CD8-positive, alpha-beta memory T cell (primary cell): ENCODE measurements at regions not wholly inside any gene's neighbourhood (a gene's known extent, or its start where the extent isn't known, plus 50 kb on each side); places are given as distances from the start of the nearest gene placed in this dataset.
"Not testable (repeated sequence)": the region's sequence is repeated elsewhere in the genome, so short reads cannot be mapped to it uniquely, and the experiment has no call there.

ENCODE experiments used
- CTCF ChIA-PET: fragments of 350-600 bp; sonication (Branson Sonifier 250); formaldehyde crosslinking; loops from one replicate; lab custom pipeline; 2021; ENCODE audit warnings: antibody characterized with exemption; lab: Charles Lee
- POLR2A ChIA-PET: fragments of 350-600 bp; sonication (Branson Sonifier 250); formaldehyde crosslinking; loops from one replicate; lab custom pipeline; 2021; ENCODE audit warnings: antibody characterized with exemption; lab: Charles Lee
- DNase-seq, 5 donors: peaks; one replicate each; pipeline versions ENCODE4 v3.0.0 to v3.0.0-alpha.2; 2020 to 2022; ENCODE audit warnings: mixed read lengths in 1 of 5
- H3K27ac ChIP-seq: one replicate; pipeline ENCODE4 v1.7.0; 2013; ENCODE audit warnings: low read depth, mild to moderate bottlenecking, low read length, moderate library complexity
- H3K27me3 ChIP-seq: 2 replicates; pipeline ENCODE4 v1.7.0; 2013; ENCODE audit warnings: low read length, mild to moderate bottlenecking; ENCODE audit not compliant: insufficient read depth, poor library complexity, severe bottlenecking
- H3K36me3 ChIP-seq: 2 replicates; pipeline ENCODE4 v1.7.0; 2013; ENCODE audit warnings: mild to moderate bottlenecking, low read length, moderate library complexity; ENCODE audit not compliant: insufficient read depth
- H3K4me1 ChIP-seq: 2 replicates; pipeline ENCODE4 v1.7.0; 2013; ENCODE audit warnings: mild to moderate bottlenecking, low read length, moderate library complexity; ENCODE audit not compliant: insufficient read depth
- H3K4me3 ChIP-seq: 2 replicates; pipeline ENCODE4 v1.7.0; 2013; ENCODE audit warnings: mild to moderate bottlenecking, low read length
- H3K9me3 ChIP-seq: 2 replicates; pipeline ENCODE4 v1.7.0; 2013; ENCODE audit warnings: mild to moderate bottlenecking, low read length
- H3K27ac Mint-ChIP-seq, 8 donors: one replicate each; pipeline ENCODE4 v1.8.0; 2020 to 2021; ENCODE audit warnings: mixed read lengths in 8 of 8, mild to moderate bottlenecking in 6 of 8, inconsistent platforms in 3 of 8, moderate library complexity in 3 of 8
- H3K27me3 Mint-ChIP-seq, 2 donors: one replicate each; pipeline ENCODE4 v1.8.0; 2020 to 2021; ENCODE audit warnings: mixed read lengths in 2 of 2, mild to moderate bottlenecking in 1 of 2, moderate library complexity in 1 of 2
- H3K36me3 Mint-ChIP-seq, 3 donors: one replicate each; pipeline ENCODE4 v1.8.0; 2020 to 2021; ENCODE audit warnings: mixed read lengths in 3 of 3, inconsistent platforms in 1 of 3, mild to moderate bottlenecking in 1 of 3
- H3K4me1 Mint-ChIP-seq, 3 donors: one replicate each; pipeline ENCODE4 v1.8.0; 2020 to 2021; ENCODE audit warnings: mixed read lengths in 3 of 3, inconsistent platforms in 1 of 3, mild to moderate bottlenecking in 1 of 3
- H3K4me3 Mint-ChIP-seq, 7 donors: one replicate each; pipeline ENCODE4 v1.8.0; 2020 to 2021; ENCODE audit warnings: mixed read lengths in 7 of 7, mild to moderate bottlenecking in 6 of 7, moderate library complexity in 4 of 7, inconsistent platforms in 2 of 7
- H3K9me3 Mint-ChIP-seq, 5 donors: one replicate each; pipeline ENCODE4 v1.8.0; 2020 to 2022; ENCODE audit warnings: mixed read lengths in 5 of 5, mild to moderate bottlenecking in 3 of 5, moderate library complexity in 2 of 5, inconsistent platforms in 1 of 5

- H3K9me3 ChIP-seq, H3K4me3 Mint-ChIP-seq, H3K4me3 ChIP-seq, H3K27me3 ChIP-seq, CTCF ChIA-PET, DNase-seq, H3K27ac Mint-ChIP-seq, POLR2A ChIA-PET, H3K4me1 ChIP-seq, H3K27ac ChIP-seq, H3K27me3 Mint-ChIP-seq, H3K36me3 ChIP-seq, H3K4me1 Mint-ChIP-seq: not testable (repeated sequence)
- Mint-ChIP-seq H3K36me3 (peaks cover 0 to 30% (median 1%) of the 10 kb centered on the region in 3 donors), H3K9me3 (peaks cover 10 to 53% (median 19%) of the 10 kb centered on the region in 5 donors)
Observed at GRCh38 chr3:4204776-4205175, 98.4 kb upstream of the SETMAR start.

DNA sequence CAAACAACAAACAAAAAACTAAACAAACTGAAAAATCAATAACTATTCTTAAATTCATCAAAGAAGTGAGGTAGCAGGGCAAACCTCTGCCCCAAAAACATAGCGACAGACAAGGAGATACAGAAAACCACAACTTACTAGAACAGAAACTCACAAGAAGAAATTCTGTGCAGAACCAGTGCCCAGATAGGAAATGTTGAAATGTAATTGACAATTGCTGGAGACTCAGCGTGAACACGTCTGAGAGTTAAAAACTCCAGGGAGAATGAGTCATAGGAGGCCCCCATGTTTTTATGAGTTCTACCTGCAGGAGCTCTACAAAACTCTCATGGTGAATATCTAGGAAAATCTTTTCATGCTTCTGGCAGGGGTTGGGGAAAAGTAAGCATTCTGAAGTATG, 95.5 kb upstream of the SETMAR start:
- no peaks in the 10 kb centered on the region for H3K36me3 ChIP-seq
- peaks cover 1 to 47% (median 5%) of the 10 kb centered on the region in 3 donors for H3K36me3 Mint-ChIP-seq

GRCh38 chr3:4208556-4208955, 94.6 kb upstream of the SETMAR start:
- Histone ChIP-seq H3K4me1 (no peaks in the 10 kb centered on the region), H3K9me3 (no peaks in the 10 kb centered on the region), H3K27ac (no peak overlapping the region), H3K27me3 (no peaks in the 10 kb centered on the region), H3K36me3 (no peaks in the 10 kb centered on the region), H3K4me3 (no peak overlapping the region)
- no peak for DNase-seq
- ChIA-PET CTCF (no interaction called here), POLR2A (no interaction called here)
- peaks cover 3 to 56% (median 5%) of the 10 kb centered on the region in 3 donors for H3K36me3 Mint-ChIP-seq
- H3K27ac Mint-ChIP-seq = no peak overlapping the region
- H3K4me3 Mint-ChIP-seq = no peak overlapping the region
- H3K27me3 Mint-ChIP-seq = peaks cover 0 to 4% of the 10 kb centered on the region in 2 donors
- H3K9me3 Mint-ChIP-seq = peaks cover 16 to 52% (median 24%) of the 10 kb centered on the region in 5 donors
- H3K4me1 Mint-ChIP-seq = no peaks in the 10 kb centered on the region

More for the DNA sequence above, 95.5 kb upstream of the SETMAR start:
- POLR2A ChIA-PET = no interaction called here
- no peaks in the 10 kb centered on the region for H3K27me3 ChIP-seq
- H3K4me3 Mint-ChIP-seq = no peak overlapping the region
- no peak overlapping the region for H3K27ac ChIP-seq
- peaks cover 0 to 4% of the 10 kb centered on the region in 2 donors for H3K27me3 Mint-ChIP-seq
- H3K9me3 Mint-ChIP-seq = peaks cover 16 to 49% (median 20%) of the 10 kb centered on the region in 5 donors
- CTCF ChIA-PET = no interaction called here
- no peak overlapping the region for H3K27ac Mint-ChIP-seq
- H3K9me3 ChIP-seq = no peaks in the 10 kb centered on the region
- H3K4me3 ChIP-seq = no peak overlapping the region
- H3K4me1 Mint-ChIP-seq = no peaks in the 10 kb centered on the region
- no peak for DNase-seq
- H3K4me1 ChIP-seq = no peaks in the 10 kb centered on the region

GRCh38 chr3:4211610-4212009, 91.6 kb upstream of the SETMAR start:
- CTCF ChIA-PET = no interaction called here
- Mint-ChIP-seq H3K36me3 (peaks cover 4 to 51% (median 10%) of the 10 kb centered on the region in 3 donors), H3K4me3 (no peak overlapping the region), H3K27ac (no peak overlapping the region), H3K27me3 (peaks cover 0 to 6% of the 10 kb centered on the region in 2 donors), H3K4me1 (no peaks in the 10 kb centered on the region), H3K9me3 (peaks cover 24 to 72% (median 47%) of the 10 kb centered on the region in 5 donors)
- Histone ChIP-seq H3K4me1 (no peaks in the 10 kb centered on the region), H3K27me3 (no peaks in the 10 kb centered on the region), H3K4me3 (no peak overlapping the region), H3K27ac (no peak overlapping the region), H3K36me3 (no peaks in the 10 kb centered on the region), H3K9me3 (no peaks in the 10 kb centered on the region)
- POLR2A ChIA-PET = no interaction called here
- DNase-seq = no peak

GRCh38 chr3:4213420-4213819, 89.7 kb upstream of the SETMAR start:
- H3K4me3 Mint-ChIP-seq, H3K4me3 ChIP-seq, H3K36me3 ChIP-seq, H3K27ac ChIP-seq, CTCF ChIA-PET, DNase-seq, POLR2A ChIA-PET, H3K27me3 ChIP-seq, H3K4me1 Mint-ChIP-seq, H3K9me3 ChIP-seq, H3K27ac Mint-ChIP-seq, H3K27me3 Mint-ChIP-seq, H3K4me1 ChIP-seq: not testable (repeated sequence)
- Mint-ChIP-seq H3K36me3 (peaks cover 4 to 46% (median 10%) of the 10 kb centered on the region in 3 donors), H3K9me3 (peaks cover 24 to 69% (median 54%) of the 10 kb centered on the region in 5 donors)

DNA sequence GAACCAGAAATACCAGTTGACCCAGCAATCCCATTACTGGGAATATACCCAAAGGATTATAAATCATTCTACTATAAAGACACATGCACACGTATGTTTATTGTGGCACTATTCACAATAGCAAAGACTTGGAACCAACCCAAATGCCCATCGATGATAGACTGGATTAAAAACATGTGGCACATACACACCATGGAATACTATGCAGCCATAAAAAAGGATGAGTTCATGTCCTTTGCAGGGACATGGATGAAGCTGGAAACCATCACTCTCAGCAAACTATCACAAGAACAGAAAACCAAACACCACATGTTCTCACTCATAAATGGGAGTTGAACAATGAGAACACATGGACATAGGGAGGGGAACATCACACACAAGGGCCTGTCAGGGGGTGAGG, 86.2 kb upstream of the SETMAR start:
- peaks cover 3 to 29% (median 7%) of the 10 kb centered on the region in 3 donors for H3K36me3 Mint-ChIP-seq
- H3K36me3 ChIP-seq, DNase-seq, H3K27me3 ChIP-seq, H3K4me1 Mint-ChIP-seq, H3K9me3 ChIP-seq, H3K4me3 ChIP-seq, CTCF ChIA-PET, H3K4me3 Mint-ChIP-seq, POLR2A ChIA-PET, H3K27ac ChIP-seq, H3K27me3 Mint-ChIP-seq, H3K4me1 ChIP-seq, H3K27ac Mint-ChIP-seq: not testable (repeated sequence)
- H3K9me3 Mint-ChIP-seq = peaks cover 24 to 56% (median 48%) of the 10 kb centered on the region in 5 donors

- no peak for DNase-seq
- H3K27me3 Mint-ChIP-seq = peaks cover 0 to 4% of the 10 kb centered on the region in 2 donors
- Histone ChIP-seq H3K27me3 (no peaks in the 10 kb centered on the region), H3K4me3 (no peak overlapping the region), H3K36me3 (no peaks in the 10 kb centered on the region), H3K4me1 (no peaks in the 10 kb centered on the region), H3K9me3 (no peaks in the 10 kb centered on the region), H3K27ac (no peak overlapping the region)
- no peak overlapping the region for H3K4me3 Mint-ChIP-seq
- H3K4me1 Mint-ChIP-seq = no peaks in the 10 kb centered on the region
- peaks cover 2 to 14% (median 5%) of the 10 kb centered on the region in 3 donors for H3K36me3 Mint-ChIP-seq
- no peak overlapping the region for H3K27ac Mint-ChIP-seq
- ChIA-PET POLR2A (no interaction called here), CTCF (no interaction called here)
- peaks cover 14 to 40% (median 34%) of the 10 kb centered on the region in 5 donors for H3K9me3 Mint-ChIP-seq
Observed at GRCh38 chr3:4218456-4219226, 84.5 kb upstream of the SETMAR start.

DNA sequence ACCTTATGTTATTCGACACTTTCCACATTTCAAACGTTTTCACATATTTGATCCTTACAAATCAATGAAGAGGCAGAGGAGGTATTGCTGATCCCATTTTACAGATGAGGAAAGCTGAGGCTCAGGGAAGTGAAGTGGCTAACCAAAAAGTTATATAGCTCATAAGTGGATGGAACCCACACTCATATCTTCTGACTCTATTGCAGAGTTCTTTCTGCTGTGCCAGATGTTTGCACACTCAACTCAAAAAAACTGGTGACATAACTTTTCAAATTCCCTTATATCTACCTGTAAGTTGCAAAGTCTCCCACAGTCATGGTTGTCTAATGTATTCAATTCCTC, 84.0 kb upstream of the SETMAR start:
- peaks cover 2 to 10% (median 5%) of the 10 kb centered on the region in 3 donors for H3K36me3 Mint-ChIP-seq
- no peaks in the 10 kb centered on the region for H3K4me1 Mint-ChIP-seq
- CTCF ChIA-PET = no interaction called here
- no peaks in the 10 kb centered on the region for H3K36me3 ChIP-seq
- H3K4me1 ChIP-seq = no peaks in the 10 kb centered on the region
- H3K27me3 ChIP-seq = no peaks in the 10 kb centered on the region
- DNase-seq = no peak
- H3K27ac Mint-ChIP-seq = no peak overlapping the region
- peaks cover 0 to 2% of the 10 kb centered on the region in 2 donors for H3K27me3 Mint-ChIP-seq
- H3K4me3 Mint-ChIP-seq = no peak overlapping the region
- H3K9me3 Mint-ChIP-seq = peaks cover 12 to 35% (median 29%) of the 10 kb centered on the region in 5 donors
- no peak overlapping the region for H3K27ac ChIP-seq
- H3K9me3 ChIP-seq = no peaks in the 10 kb centered on the region
- POLR2A ChIA-PET = no interaction called here
- H3K4me3 ChIP-seq = no peak overlapping the region
